ENCODE measurements at regions not wholly inside any gene's neighbourhood (a gene's known extent, or its start where the extent isn't known, plus 50 kb on each side); places are given as distances from the start of the nearest gene placed in this dataset.

DNA sequence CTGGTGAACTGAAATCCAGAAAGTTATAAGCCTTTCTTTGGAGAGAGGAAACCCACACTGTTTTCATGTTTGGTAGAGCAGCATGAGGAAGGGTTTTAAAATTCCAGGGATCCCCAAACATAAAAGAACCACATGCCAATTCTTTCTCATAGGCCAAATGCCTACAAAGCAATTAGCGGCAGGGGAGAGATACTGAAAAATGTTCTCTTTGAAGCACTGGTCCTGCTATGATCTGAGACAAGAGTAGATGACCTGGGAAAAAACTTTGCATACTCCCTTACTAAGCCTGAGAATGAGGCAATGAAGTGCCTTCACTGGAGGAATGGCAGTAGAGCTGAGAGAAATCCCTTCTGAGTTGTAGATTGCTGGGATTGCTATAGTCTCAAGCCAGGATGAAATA is 1261.7 kb downstream of the DSC3 start:
- ATAC-seq (no peak), DNase-seq (no peak)
- H3K27ac Mint-ChIP-seq, result no peak overlapping the region
- H3K4me1 Mint-ChIP-seq, result no peaks in the 10 kb centered on the region
- H3K9me3 ChIP-seq (ENCODE audit: control insufficient read depth in 2 of 3, low read length in 3 of 3), result no peaks in the 10 kb centered on the region
- intact Hi-C loops (cut with micrococcal nuclease), result no loop called here
- no peaks in the 10 kb centered on the region for H3K27me3 Mint-ChIP-seq
- H3K27ac ChIP-seq (ENCODE audit: low read depth, low read length), result no peak overlapping the region
- H3K4me1 ChIP-seq (ENCODE audit: control insufficient read depth in 2 of 2, insufficient read depth in 2 of 2, low read length in 2 of 2), result no peaks in the 10 kb centered on the region
- H3K9me3 Mint-ChIP-seq, result peaks cover 0 to 23% (median 6%) of the 10 kb centered on the region in 11 donors
- H3K27me3 ChIP-seq (ENCODE audit: control insufficient read depth in 2 of 2, insufficient read depth in 2 of 2, low read length in 2 of 2), result no peaks in the 10 kb centered on the region
- no peaks in the 10 kb centered on the region for H3K36me3 ChIP-seq (ENCODE audit: control insufficient read depth in 2 of 3, insufficient read depth in 3 of 3, low read length in 3 of 3)
- POLR2A ChIA-PET, result no interaction called here
- no peaks in the 10 kb centered on the region for H3K36me3 Mint-ChIP-seq
- no peak overlapping the region for H3K4me3 Mint-ChIP-seq
- no peak overlapping the region for H3K4me3 ChIP-seq (ENCODE audit: low read length)
- CTCF ChIA-PET, result no interaction called here

DNA sequence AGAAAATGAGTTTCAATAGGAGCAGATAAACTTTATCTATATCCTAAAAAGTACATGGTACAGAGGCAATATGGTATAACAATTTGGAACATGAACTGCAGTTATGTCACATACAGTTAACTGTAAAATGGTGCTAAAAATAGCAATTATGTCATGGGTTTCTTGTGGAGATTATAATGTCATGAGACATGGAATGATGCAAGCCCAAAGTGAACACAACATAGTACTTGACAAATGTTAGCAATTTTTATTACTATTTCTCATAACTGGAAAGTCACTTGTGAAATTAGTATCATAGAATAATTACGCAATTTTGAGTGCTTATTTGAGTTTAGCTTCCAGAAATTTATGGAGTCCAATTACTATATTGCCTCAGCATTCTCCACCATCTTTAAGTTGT is 1263.4 kb downstream of the DSC3 start:
- POLR2A ChIA-PET, result no interaction called here
- no peaks in the 10 kb centered on the region for H3K27me3 Mint-ChIP-seq

DNA sequence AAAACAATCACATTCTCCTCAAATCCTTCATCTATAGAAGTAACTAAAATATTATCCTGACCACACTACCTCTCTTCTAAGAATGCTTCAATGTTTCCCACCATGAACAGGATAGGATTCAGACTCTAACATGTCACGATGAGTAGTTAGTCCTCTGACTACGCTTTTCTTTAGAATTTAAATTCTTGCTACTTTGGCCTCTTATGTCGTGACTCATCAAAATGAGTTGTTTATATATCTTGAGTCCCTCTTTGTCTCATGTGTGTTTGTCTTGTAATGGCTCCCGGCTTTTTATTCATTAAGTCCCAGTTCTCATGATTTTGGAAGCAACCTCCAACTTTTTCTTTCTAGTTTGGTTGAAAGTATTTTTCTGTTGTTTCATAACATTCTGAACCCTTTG is 1289.2 kb downstream of the DSC3 start:
- H3K36me3 Mint-ChIP-seq, result peaks cover 0 to 7% (median 0%) of the 10 kb centered on the region in 5 donors
- Histone ChIP-seq H3K4me1 (ENCODE audit: control insufficient read depth in 2 of 2, insufficient read depth in 2 of 2, low read length in 2 of 2) (no peaks in the 10 kb centered on the region), H3K4me3 (ENCODE audit: low read length) (no peak overlapping the region), H3K36me3 (ENCODE audit: control insufficient read depth in 2 of 3, insufficient read depth in 3 of 3, low read length in 3 of 3) (no peaks in the 10 kb centered on the region), H3K27me3 (ENCODE audit: control insufficient read depth in 2 of 2, insufficient read depth in 2 of 2, low read length in 2 of 2) (no peaks in the 10 kb centered on the region), H3K27ac (ENCODE audit: low read depth, low read length) (no peak overlapping the region), H3K9me3 (ENCODE audit: control insufficient read depth in 2 of 3, low read length in 3 of 3) (peaks cover 0 to 4% (median 0%) of the 10 kb centered on the region in 3 experiments)
- peaks cover 4 to 20% (median 9%) of the 10 kb centered on the region in 11 donors for H3K9me3 Mint-ChIP-seq
- ChIA-PET CTCF (no interaction called here), POLR2A (no interaction called here)
- no peak for ATAC-seq
- no peaks in the 10 kb centered on the region for H3K27me3 Mint-ChIP-seq
- H3K4me3 Mint-ChIP-seq, result no peak overlapping the region
- H3K27ac Mint-ChIP-seq, result no peak overlapping the region
- intact Hi-C loops (cut with micrococcal nuclease), result no loop called here
- DNase-seq, result no peak
- no peaks in the 10 kb centered on the region for H3K4me1 Mint-ChIP-seq

More for the DNA sequence above, 1263.4 kb downstream of the DSC3 start:
- H3K4me3 Mint-ChIP-seq, result no peak overlapping the region
- DNase-seq (no peak), ATAC-seq (no peak)
- intact Hi-C loops (cut with micrococcal nuclease), result no loop called here
- no peaks in the 10 kb centered on the region for H3K36me3 ChIP-seq (ENCODE audit: control insufficient read depth in 2 of 3, insufficient read depth in 3 of 3, low read length in 3 of 3)
- no peaks in the 10 kb centered on the region for H3K4me1 Mint-ChIP-seq
- H3K27ac ChIP-seq (ENCODE audit: low read depth, low read length), result no peak overlapping the region
- CTCF ChIA-PET, result no interaction called here
- H3K27ac Mint-ChIP-seq, result no peak overlapping the region
- peaks cover 0 to 29% (median 5%) of the 10 kb centered on the region in 11 donors for H3K9me3 Mint-ChIP-seq
- no peaks in the 10 kb centered on the region for H3K36me3 Mint-ChIP-seq
- no peaks in the 10 kb centered on the region for H3K27me3 ChIP-seq (ENCODE audit: control insufficient read depth in 2 of 2, insufficient read depth in 2 of 2, low read length in 2 of 2)
- H3K4me3 ChIP-seq (ENCODE audit: low read length), result no peak overlapping the region
- H3K9me3 ChIP-seq (ENCODE audit: control insufficient read depth in 2 of 3, low read length in 3 of 3), result no peaks in the 10 kb centered on the region
- H3K4me1 ChIP-seq (ENCODE audit: control insufficient read depth in 2 of 2, insufficient read depth in 2 of 2, low read length in 2 of 2), result no peaks in the 10 kb centered on the region

DNA sequence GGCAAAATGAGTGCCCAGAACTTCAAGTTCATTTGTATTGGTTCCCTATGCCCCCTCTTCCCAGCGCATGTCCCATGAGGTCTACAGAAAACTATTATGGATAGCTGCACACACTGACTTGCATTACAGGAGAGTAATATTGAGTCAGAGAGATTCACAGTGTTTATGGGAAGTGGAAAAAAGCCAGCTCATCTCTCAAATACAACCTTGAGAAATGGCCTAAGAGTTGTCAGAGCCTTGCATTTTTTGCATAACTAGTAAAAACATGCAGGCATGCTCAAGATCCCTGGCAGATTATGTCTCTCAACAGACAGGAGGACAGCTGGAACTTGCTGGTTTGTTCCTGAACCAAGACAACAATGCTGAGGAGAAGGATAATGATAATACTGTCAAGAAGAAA is 1292.8 kb downstream of the DSC3 start:
- no peaks in the 10 kb centered on the region for H3K36me3 ChIP-seq (ENCODE audit: control insufficient read depth in 2 of 3, insufficient read depth in 3 of 3, low read length in 3 of 3)
- ChIA-PET CTCF (no interaction called here), POLR2A (no interaction called here)
- H3K4me1 Mint-ChIP-seq, result no peaks in the 10 kb centered on the region
- H3K27ac Mint-ChIP-seq, result no peak overlapping the region
- H3K4me3 Mint-ChIP-seq, result no peak overlapping the region
- H3K4me1 ChIP-seq (ENCODE audit: control insufficient read depth in 2 of 2, insufficient read depth in 2 of 2, low read length in 2 of 2), result no peaks in the 10 kb centered on the region
- H3K27me3 Mint-ChIP-seq, result no peaks in the 10 kb centered on the region
- intact Hi-C loops (cut with micrococcal nuclease), result loop anchor here in 1 of 2 donors (10.0 kb wide), 1 partner anchor 55 kb away; no protein-coding TSS in a partner anchor
- no peak overlapping the region for H3K4me3 ChIP-seq (ENCODE audit: low read length)
- H3K27ac ChIP-seq (ENCODE audit: low read depth, low read length), result no peak overlapping the region
- peaks cover 2 to 29% (median 15%) of the 10 kb centered on the region in 11 donors for H3K9me3 Mint-ChIP-seq
- ATAC-seq (no peak), DNase-seq (no peak)
- peaks cover 0 to 4% (median 0%) of the 10 kb centered on the region in 3 experiments for H3K9me3 ChIP-seq (ENCODE audit: control insufficient read depth in 2 of 3, low read length in 3 of 3)
- peaks cover 0 to 7% (median 0%) of the 10 kb centered on the region in 5 donors for H3K36me3 Mint-ChIP-seq
- H3K27me3 ChIP-seq (ENCODE audit: control insufficient read depth in 2 of 2, insufficient read depth in 2 of 2, low read length in 2 of 2), result no peaks in the 10 kb centered on the region

DNA sequence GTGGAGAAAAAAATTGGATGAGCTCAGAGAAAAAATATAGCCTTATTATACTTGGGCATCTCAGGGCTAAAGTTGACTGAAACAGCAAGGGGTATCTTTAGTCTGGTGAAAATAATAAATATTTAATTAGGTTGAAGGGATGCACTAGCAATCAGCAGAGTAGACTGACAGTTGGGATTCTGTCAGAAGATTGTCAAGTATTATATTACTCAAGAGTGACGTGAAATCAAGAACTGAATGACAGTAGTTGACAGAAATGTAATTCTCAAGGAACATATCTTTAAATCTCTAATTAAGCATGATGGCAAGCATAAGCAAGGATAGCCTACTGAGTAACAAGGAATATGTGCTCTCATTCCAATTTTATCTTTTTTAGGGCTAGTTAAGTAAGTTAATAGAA is 1301.1 kb downstream of the DSC3 start:
- Histone ChIP-seq H3K4me3 (ENCODE audit: low read length) (no peak overlapping the region), H3K27ac (ENCODE audit: low read depth, low read length) (no peak overlapping the region), H3K4me1 (ENCODE audit: control insufficient read depth in 2 of 2, insufficient read depth in 2 of 2, low read length in 2 of 2) (no peaks in the 10 kb centered on the region), H3K27me3 (ENCODE audit: control insufficient read depth in 2 of 2, insufficient read depth in 2 of 2, low read length in 2 of 2) (no peaks in the 10 kb centered on the region), H3K9me3 (ENCODE audit: control insufficient read depth in 2 of 3, low read length in 3 of 3) (peaks cover 0 to 7% (median 0%) of the 10 kb centered on the region in 3 experiments), H3K36me3 (ENCODE audit: control insufficient read depth in 2 of 3, insufficient read depth in 3 of 3, low read length in 3 of 3) (no peaks in the 10 kb centered on the region)
- intact Hi-C loops (cut with micrococcal nuclease), result loop anchor here in 1 of 2 donors (10.0 kb wide), 1 partner anchor 63 kb away; no protein-coding TSS in a partner anchor
- H3K4me1 Mint-ChIP-seq, result no peaks in the 10 kb centered on the region
- H3K9me3 Mint-ChIP-seq, result peaks cover under 1 to 30% (median 9%) of the 10 kb centered on the region in 11 donors
- DNase-seq (no peak), ATAC-seq (no peak)
- ChIA-PET POLR2A (no interaction called here), CTCF (no interaction called here)
- H3K27ac Mint-ChIP-seq, result no peak overlapping the region
- no peaks in the 10 kb centered on the region for H3K27me3 Mint-ChIP-seq
- H3K4me3 Mint-ChIP-seq, result no peak overlapping the region
- H3K36me3 Mint-ChIP-seq, result no peaks in the 10 kb centered on the region

DNA sequence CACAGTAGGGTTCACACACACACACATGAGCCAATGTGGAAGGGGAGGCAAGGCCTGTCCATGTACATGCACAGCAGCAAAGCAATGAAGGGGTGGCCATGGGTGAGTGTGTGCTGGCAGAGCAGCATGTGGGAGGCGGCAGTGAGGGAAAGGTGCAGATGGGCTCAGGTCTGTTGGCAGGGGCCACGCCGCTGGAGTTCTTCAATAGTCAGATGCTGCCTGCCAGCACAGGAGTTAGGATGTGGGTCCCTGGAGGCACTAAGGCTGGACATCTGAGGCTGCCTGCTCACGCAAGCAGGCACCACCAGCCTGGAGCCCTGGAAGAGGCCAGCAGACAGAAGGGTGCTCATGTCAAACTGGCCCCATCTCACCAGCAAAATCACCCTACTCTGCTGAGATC is 1304.9 kb downstream of the DSC3 start:
- CTCF ChIA-PET, result no interaction called here
- H3K9me3 ChIP-seq (ENCODE audit: control insufficient read depth in 2 of 3, low read length in 3 of 3), result peaks cover 0 to 7% (median 0%) of the 10 kb centered on the region in 3 experiments
- no peaks in the 10 kb centered on the region for H3K36me3 ChIP-seq (ENCODE audit: control insufficient read depth in 2 of 3, insufficient read depth in 3 of 3, low read length in 3 of 3)
- no peaks in the 10 kb centered on the region for H3K4me1 ChIP-seq (ENCODE audit: control insufficient read depth in 2 of 2, insufficient read depth in 2 of 2, low read length in 2 of 2)
- no peaks in the 10 kb centered on the region for H3K27me3 ChIP-seq (ENCODE audit: control insufficient read depth in 2 of 2, insufficient read depth in 2 of 2, low read length in 2 of 2)
- Mint-ChIP-seq H3K4me3 (no peak overlapping the region), H3K36me3 (no peaks in the 10 kb centered on the region), H3K9me3 (peaks cover 0 to 35% (median 13%) of the 10 kb centered on the region in 11 donors), H3K27ac (no peak overlapping the region), H3K27me3 (no peaks in the 10 kb centered on the region), H3K4me1 (no peaks in the 10 kb centered on the region)
- intact Hi-C loops (cut with micrococcal nuclease), result no loop called here
- ATAC-seq (no peak), DNase-seq (no peak)
- POLR2A ChIA-PET, result no interaction called here
- no peak overlapping the region for H3K27ac ChIP-seq (ENCODE audit: low read depth, low read length)
- no peak overlapping the region for H3K4me3 ChIP-seq (ENCODE audit: low read length)

DNA sequence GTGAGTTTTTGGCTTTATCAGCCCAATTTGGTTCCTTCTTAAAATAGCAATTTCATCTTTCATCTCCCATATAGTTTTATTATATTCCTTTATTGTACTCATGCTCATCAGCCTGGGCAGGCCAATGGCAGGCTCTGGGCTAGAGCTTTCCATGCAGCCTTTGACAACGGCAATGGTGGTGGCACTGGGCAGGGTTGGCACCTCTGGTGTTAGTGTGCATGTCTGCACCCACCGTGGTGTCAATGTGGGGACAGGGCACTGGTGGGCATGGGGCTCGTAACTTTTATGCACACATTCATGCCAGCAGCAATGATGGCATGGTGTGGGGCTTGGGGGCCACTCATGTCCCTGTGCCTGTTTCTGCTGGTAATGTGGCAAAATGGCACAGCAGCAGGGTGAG is 1305.4 kb downstream of the DSC3 start:
- Mint-ChIP-seq H3K4me1 (no peaks in the 10 kb centered on the region), H3K27me3 (no peaks in the 10 kb centered on the region), H3K36me3 (no peaks in the 10 kb centered on the region), H3K4me3 (no peak overlapping the region), H3K9me3 (peaks cover 0 to 38% (median 15%) of the 10 kb centered on the region in 11 donors), H3K27ac (no peak overlapping the region)
- H3K27me3 ChIP-seq (ENCODE audit: control insufficient read depth in 2 of 2, insufficient read depth in 2 of 2, low read length in 2 of 2), result no peaks in the 10 kb centered on the region
- no peak overlapping the region for H3K27ac ChIP-seq (ENCODE audit: low read depth, low read length)
- ATAC-seq (no peak), DNase-seq (no peak)
- H3K36me3 ChIP-seq (ENCODE audit: control insufficient read depth in 2 of 3, insufficient read depth in 3 of 3, low read length in 3 of 3), result no peaks in the 10 kb centered on the region
- H3K4me3 ChIP-seq (ENCODE audit: low read length), result no peak overlapping the region
- POLR2A ChIA-PET, result no interaction called here
- H3K4me1 ChIP-seq (ENCODE audit: control insufficient read depth in 2 of 2, insufficient read depth in 2 of 2, low read length in 2 of 2), result no peaks in the 10 kb centered on the region
- CTCF ChIA-PET, result no interaction called here
- intact Hi-C loops (cut with micrococcal nuclease), result no loop called here
- peaks cover 0 to 7% (median 0%) of the 10 kb centered on the region in 3 experiments for H3K9me3 ChIP-seq (ENCODE audit: control insufficient read depth in 2 of 3, low read length in 3 of 3)

Data from naive thymus-derived CD4-positive, alpha-beta T cell (primary cell).